Panc1 (cell line): ENCODE measurements at regions not wholly inside any gene's neighbourhood (a gene's known extent, or its start where the extent isn't known, plus 50 kb on each side); places are given as distances from the start of the nearest gene placed in this dataset.

Experiments
- SIN3A ChIP-seq: IDR thresholded peaks from 2 replicates; pipeline ENCODE4 v1.6.1; 2012; ENCODE audit warnings: low read depth, mild to moderate bottlenecking, low read length, moderate library complexity, borderline replicate concordance; ENCODE audit not compliant: insufficient read depth
- TF ChIP-seq, protein P1 (sequence below): fragments of 450-650 bp; IDR thresholded peaks from 2 replicates; pipeline ENCODE4 v1.5.1; 2017; ENCODE audit warnings: mild to moderate bottlenecking
- TF ChIP-seq, protein P2 (sequence below), 2 experiments: IDR thresholded peaks; 2 replicates each; pipeline ENCODE4 v1.6.1; 2011 to 2012; ENCODE audit warnings: low read depth in 2 of 2, control low read depth in 1 of 2, low read length in 1 of 2, mild to moderate bottlenecking in 1 of 2, moderate library complexity in 1 of 2; ENCODE audit not compliant: insufficient read depth in 1 of 2

DNA sequence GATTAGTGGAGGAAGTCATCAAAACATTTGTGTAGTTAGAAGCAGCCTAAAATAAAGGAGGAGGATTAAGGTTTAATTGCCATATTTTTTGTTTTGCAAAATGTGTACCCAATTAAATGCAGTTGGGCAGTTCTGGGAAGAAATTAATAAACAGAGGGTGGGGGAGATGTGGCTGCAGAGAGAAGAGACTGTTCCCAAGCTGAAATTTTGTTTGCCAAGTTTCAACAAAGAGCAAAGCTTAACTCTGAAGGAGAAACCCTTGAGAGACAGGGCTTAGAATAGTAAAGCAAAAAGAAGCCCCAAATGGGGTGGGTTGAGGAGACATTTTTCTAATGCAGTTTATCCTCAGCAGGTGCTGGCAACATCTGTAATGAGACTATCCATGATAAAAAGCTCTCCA lies 298.0 kb upstream of the NRP1 start:
- TF ChIP-seq, protein P1, sequence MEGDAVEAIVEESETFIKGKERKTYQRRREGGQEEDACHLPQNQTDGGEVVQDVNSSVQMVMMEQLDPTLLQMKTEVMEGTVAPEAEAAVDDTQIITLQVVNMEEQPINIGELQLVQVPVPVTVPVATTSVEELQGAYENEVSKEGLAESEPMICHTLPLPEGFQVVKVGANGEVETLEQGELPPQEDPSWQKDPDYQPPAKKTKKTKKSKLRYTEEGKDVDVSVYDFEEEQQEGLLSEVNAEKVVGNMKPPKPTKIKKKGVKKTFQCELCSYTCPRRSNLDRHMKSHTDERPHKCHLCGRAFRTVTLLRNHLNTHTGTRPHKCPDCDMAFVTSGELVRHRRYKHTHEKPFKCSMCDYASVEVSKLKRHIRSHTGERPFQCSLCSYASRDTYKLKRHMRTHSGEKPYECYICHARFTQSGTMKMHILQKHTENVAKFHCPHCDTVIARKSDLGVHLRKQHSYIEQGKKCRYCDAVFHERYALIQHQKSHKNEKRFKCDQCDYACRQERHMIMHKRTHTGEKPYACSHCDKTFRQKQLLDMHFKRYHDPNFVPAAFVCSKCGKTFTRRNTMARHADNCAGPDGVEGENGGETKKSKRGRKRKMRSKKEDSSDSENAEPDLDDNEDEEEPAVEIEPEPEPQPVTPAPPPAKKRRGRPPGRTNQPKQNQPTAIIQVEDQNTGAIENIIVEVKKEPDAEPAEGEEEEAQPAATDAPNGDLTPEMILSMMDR: no peak
- TF ChIP-seq, protein P2, sequence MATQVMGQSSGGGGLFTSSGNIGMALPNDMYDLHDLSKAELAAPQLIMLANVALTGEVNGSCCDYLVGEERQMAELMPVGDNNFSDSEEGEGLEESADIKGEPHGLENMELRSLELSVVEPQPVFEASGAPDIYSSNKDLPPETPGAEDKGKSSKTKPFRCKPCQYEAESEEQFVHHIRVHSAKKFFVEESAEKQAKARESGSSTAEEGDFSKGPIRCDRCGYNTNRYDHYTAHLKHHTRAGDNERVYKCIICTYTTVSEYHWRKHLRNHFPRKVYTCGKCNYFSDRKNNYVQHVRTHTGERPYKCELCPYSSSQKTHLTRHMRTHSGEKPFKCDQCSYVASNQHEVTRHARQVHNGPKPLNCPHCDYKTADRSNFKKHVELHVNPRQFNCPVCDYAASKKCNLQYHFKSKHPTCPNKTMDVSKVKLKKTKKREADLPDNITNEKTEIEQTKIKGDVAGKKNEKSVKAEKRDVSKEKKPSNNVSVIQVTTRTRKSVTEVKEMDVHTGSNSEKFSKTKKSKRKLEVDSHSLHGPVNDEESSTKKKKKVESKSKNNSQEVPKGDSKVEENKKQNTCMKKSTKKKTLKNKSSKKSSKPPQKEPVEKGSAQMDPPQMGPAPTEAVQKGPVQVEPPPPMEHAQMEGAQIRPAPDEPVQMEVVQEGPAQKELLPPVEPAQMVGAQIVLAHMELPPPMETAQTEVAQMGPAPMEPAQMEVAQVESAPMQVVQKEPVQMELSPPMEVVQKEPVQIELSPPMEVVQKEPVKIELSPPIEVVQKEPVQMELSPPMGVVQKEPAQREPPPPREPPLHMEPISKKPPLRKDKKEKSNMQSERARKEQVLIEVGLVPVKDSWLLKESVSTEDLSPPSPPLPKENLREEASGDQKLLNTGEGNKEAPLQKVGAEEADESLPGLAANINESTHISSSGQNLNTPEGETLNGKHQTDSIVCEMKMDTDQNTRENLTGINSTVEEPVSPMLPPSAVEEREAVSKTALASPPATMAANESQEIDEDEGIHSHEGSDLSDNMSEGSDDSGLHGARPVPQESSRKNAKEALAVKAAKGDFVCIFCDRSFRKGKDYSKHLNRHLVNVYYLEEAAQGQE (IDR thresholded peaks at IDR 0.05; ENCODE audit: insufficient read depth in 1 of 2, low read depth in 2 of 2, low read length in 1 of 2): no peak
- no peak for TF ChIP-seq SIN3A
